Neural crest cell (in vitro differentiated cells): ENCODE measurements at regions not wholly inside any gene's neighbourhood (a gene's known extent, or its start where the extent isn't known, plus 50 kb on each side); places are given as distances from the start of the nearest gene placed in this dataset.

Experiments used
- DNase-seq: peaks from one replicate; pipeline ENCODE4 v3.0.0; 2021; ENCODE audit warnings: low read depth, mixed read lengths, low spot score
- H3K27ac Mint-ChIP-seq: one replicate; pipeline ENCODE4 v1.8.0; 2021; ENCODE audit warnings: mild to moderate bottlenecking, mixed read lengths; ENCODE audit not compliant: unreplicated experiment
- H3K27me3 Mint-ChIP-seq: 2 replicates; pipeline ENCODE4 v1.8.0; 2021; ENCODE audit warnings: low read depth, mild to moderate bottlenecking, mixed read lengths
- H3K36me3 Mint-ChIP-seq: 2 replicates; pipeline ENCODE4 v1.8.0; 2021; ENCODE audit warnings: low read depth, mild to moderate bottlenecking, mixed read lengths
- H3K4me1 Mint-ChIP-seq: 2 replicates; pipeline ENCODE4 v1.8.0; 2021; ENCODE audit warnings: mixed read lengths
- H3K4me3 Mint-ChIP-seq: one replicate; pipeline ENCODE4 v1.8.0; 2021; ENCODE audit warnings: mild to moderate bottlenecking, mixed read lengths
- H3K9me3 Mint-ChIP-seq: 2 replicates; pipeline ENCODE4 v1.8.0; 2021; ENCODE audit warnings: mixed read lengths
- CTCF ChIP-seq: fragments of 200-600 bp; sonication (generic); conservative IDR thresholded peaks from 2 replicates; pipeline ENCODE4 v1.5.0; 2021; ENCODE audit warnings: antibody characterized with exemption, mild to moderate bottlenecking

GRCh38 chr11:109132539-109132938 is 289.5 kb upstream of the C11orf87 start:
- no peak for DNase-seq
- no peaks in the 10 kb centered on the region for H3K27me3 Mint-ChIP-seq

DNA sequence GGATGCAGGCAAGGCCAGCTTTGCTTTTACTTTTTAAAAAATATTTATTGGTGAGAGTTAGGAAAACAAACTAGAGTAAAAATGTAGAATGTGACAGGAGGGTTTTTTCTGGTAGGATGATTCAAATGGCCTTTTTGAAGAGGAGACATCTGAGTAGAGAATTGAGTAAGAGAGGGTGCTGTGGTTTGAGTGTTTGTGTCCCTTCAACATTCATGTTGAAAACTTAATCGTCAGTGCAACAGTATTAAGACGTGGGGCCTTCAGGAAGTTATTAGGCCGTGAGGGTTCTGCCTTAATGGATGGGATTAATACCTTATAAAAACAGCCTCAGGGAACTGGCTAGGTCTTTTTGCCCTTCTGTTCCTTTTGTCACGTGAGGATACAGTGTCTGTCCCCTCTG is 288.8 kb upstream of the C11orf87 start:
- no peak overlapping the region for H3K4me3 Mint-ChIP-seq
- peaks cover 7% of the 10 kb centered on the region for H3K9me3 Mint-ChIP-seq
- no peak overlapping the region for H3K27ac Mint-ChIP-seq
- no peaks in the 10 kb centered on the region for H3K36me3 Mint-ChIP-seq
- H3K4me1 Mint-ChIP-seq: no peaks in the 10 kb centered on the region
- DNase-seq: no peak
- H3K27me3 Mint-ChIP-seq: no peaks in the 10 kb centered on the region
- TF ChIP-seq CTCF: no peak

More at GRCh38 chr11:109132539-109132938, 289.5 kb upstream of the C11orf87 start:
- no peak for TF ChIP-seq CTCF
- H3K36me3 Mint-ChIP-seq: no peaks in the 10 kb centered on the region
- peaks cover 7% of the 10 kb centered on the region for H3K9me3 Mint-ChIP-seq
- H3K27ac Mint-ChIP-seq: no peak overlapping the region
- H3K4me1 Mint-ChIP-seq: no peaks in the 10 kb centered on the region
- no peak overlapping the region for H3K4me3 Mint-ChIP-seq

GRCh38 chr11:109135627-109136026 is 286.4 kb upstream of the C11orf87 start:
- Mint-ChIP-seq H3K4me3 (no peak overlapping the region), H3K36me3 (no peaks in the 10 kb centered on the region), H3K27me3 (no peaks in the 10 kb centered on the region), H3K9me3 (peaks cover 11% of the 10 kb centered on the region), H3K27ac (no peak overlapping the region), H3K4me1 (no peaks in the 10 kb centered on the region)
- no peak for TF ChIP-seq CTCF
- DNase-seq: no peak

DNA sequence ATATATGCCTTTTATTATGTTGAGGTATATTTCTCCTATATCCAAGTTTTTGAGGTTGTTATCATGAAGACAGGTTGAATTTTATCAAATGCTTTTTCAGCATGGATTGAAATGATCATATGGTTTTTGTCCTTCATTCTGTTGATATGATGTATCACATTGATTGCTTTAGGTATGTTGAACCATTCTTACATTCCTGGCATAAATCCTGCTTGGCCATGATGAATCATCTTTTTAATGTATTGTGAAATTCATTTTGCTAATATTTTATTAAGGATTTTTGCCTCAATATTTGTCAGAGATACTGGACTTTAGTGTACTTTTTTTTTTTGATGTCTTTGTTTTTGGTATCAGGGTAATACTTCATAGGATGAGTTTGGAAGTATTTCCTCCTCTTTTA is 283.8 kb upstream of the C11orf87 start:
- no peak for DNase-seq
- no peak for TF ChIP-seq CTCF
- Mint-ChIP-seq H3K4me3 (no peak overlapping the region), H3K4me1 (no peaks in the 10 kb centered on the region), H3K27me3 (no peaks in the 10 kb centered on the region), H3K27ac (no peak overlapping the region), H3K9me3 (peaks cover 11% of the 10 kb centered on the region), H3K36me3 (no peaks in the 10 kb centered on the region)

DNA sequence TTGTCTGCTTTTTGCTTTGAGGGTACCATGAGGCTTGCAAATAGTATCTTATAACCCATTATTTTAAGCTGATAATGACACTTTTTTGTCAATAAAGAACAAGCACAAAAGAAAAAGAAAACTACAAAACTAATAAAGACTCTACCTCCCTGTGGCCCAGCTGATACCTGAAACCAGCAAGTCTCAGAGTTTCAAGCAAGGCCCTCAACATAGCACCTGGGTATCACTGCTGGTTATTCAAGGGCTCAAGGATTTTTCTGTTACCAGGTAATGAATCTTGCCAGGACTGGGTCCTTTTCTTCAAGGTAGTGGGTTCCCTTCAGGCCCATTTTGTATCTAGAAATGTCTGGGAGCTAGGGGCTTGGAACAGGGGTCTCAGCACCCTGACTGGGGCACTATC is 281.6 kb upstream of the C11orf87 start:
- H3K4me1 Mint-ChIP-seq: no peaks in the 10 kb centered on the region
- no peak overlapping the region for H3K27ac Mint-ChIP-seq
- peaks cover 11% of the 10 kb centered on the region for H3K9me3 Mint-ChIP-seq
- H3K27me3 Mint-ChIP-seq: no peaks in the 10 kb centered on the region
- H3K4me3 Mint-ChIP-seq: no peak overlapping the region
- no peak for TF ChIP-seq CTCF
- no peaks in the 10 kb centered on the region for H3K36me3 Mint-ChIP-seq
- no peak for DNase-seq
